H1 (cell line): ENCODE measurements at regions not wholly inside any gene's neighbourhood (a gene's known extent, or its start where the extent isn't known, plus 50 kb on each side); places are given as distances from the start of the nearest gene placed in this dataset.

Source experiments
- ASH2L ChIP-seq: fragments of 200-600, 300-600 bp; sonication (generic); IDR thresholded peaks from one replicate; pipeline ENCODE4 v1.7.1; 2017; ENCODE audit warnings: low read length
- CHD1 ChIP-seq: IDR thresholded peaks from 2 replicates; pipeline ENCODE4 v1.6.1; 2012; ENCODE audit warnings: low read depth, low read length, improper control_type of control experiment
- CTCF ChIP-seq, 3 experiments: IDR thresholded peaks; 1 replicate in 2 of 3; 2 replicates in 1 of 3; pipeline versions ENCODE4 v1.5.1 to v1.6.1; 2011; ENCODE audit warnings: low read length in 3 of 3, mild to moderate bottlenecking in 3 of 3, inconsistent platforms in 2 of 3, low read depth in 1 of 3, moderate library complexity in 1 of 3; ENCODE audit not compliant: insufficient read depth in 1 of 3; ENCODE audit errors: control extremely low read depth in 1 of 3
- EGR1 ChIP-seq: IDR thresholded peaks from 2 replicates; pipeline ENCODE4 v1.6.1; 2011; ENCODE audit warnings: low read depth, low read length, borderline replicate concordance
- EZH2 ChIP-seq: fragments of 200-600 bp; sonication (generic); IDR thresholded peaks from 2 replicates; pipeline ENCODE4 v1.7.1; 2012; ENCODE audit warnings: low read depth, mild to moderate bottlenecking, moderate library complexity, low read length, inconsistent platforms; ENCODE audit not compliant: severe bottlenecking
- HDAC6 ChIP-seq: IDR thresholded peaks from one replicate; pipeline ENCODE4 v1.7.1; 2012; ENCODE audit warnings: low read depth, mild to moderate bottlenecking, inconsistent platforms, low read length, moderate library complexity
- MAX ChIP-seq: IDR thresholded peaks from 2 replicates; pipeline ENCODE4 v1.6.1; 2012; ENCODE audit warnings: inconsistent platforms
- POLR2AphosphoS5 ChIP-seq: IDR thresholded peaks from 2 replicates; pipeline ENCODE4 v1.6.1; 2011; ENCODE audit warnings: low read depth, low read length
- POU5F1 ChIP-seq: IDR thresholded peaks from 2 replicates; pipeline ENCODE4 v1.6.1; 2011; ENCODE audit warnings: low read depth, mild to moderate bottlenecking, low read length, moderate library complexity
- RAD21 ChIP-seq, 2 experiments: IDR thresholded peaks in 1 of 2; conservative IDR thresholded peaks in 1 of 2; 2 replicates each; pipeline ENCODE4 v1.6.1; 2011; ENCODE audit warnings: low read depth in 2 of 2, low read length in 2 of 2, improper control_type of control experiment in 1 of 2, inconsistent platforms in 1 of 2, mild to moderate bottlenecking in 1 of 2, moderate library complexity in 1 of 2
- TAF1 ChIP-seq: IDR thresholded peaks from 2 replicates; pipeline ENCODE4 v1.6.1; 2011; ENCODE audit warnings: mild to moderate bottlenecking, low read depth, low read length
- TBP ChIP-seq: IDR thresholded peaks from 2 replicates; pipeline ENCODE4 v1.6.1; 2011; ENCODE audit warnings: low read depth, low read length, improper control_type of control experiment
- USF2 ChIP-seq: IDR thresholded peaks from 2 replicates; pipeline ENCODE4 v1.6.1; 2011; ENCODE audit warnings: low read length, improper control_type of control experiment

GRCh38 chr22:22946131-22946530, 58.5 kb downstream of the IGLL5 start:
- no peak for TF ChIP-seq RAD21 (IDR thresholded peaks at IDR 0.05 in 1 of 2, conservative IDR thresholded peaks at IDR 0.05 in 1 of 2; ENCODE audit: low read depth in 2 of 2, low read length in 2 of 2)
- TF ChIP-seq CTCF (IDR thresholded peaks at IDR 0.05; ENCODE audit: control extremely low read depth in 1 of 3, insufficient read depth in 1 of 3, low read depth in 1 of 3, low read length in 3 of 3) = no peak
- TF ChIP-seq CHD1 = no peak
- no peak for TF ChIP-seq HDAC6
- TF ChIP-seq MAX = no peak
- TF ChIP-seq POU5F1 = no peak
- no peak for TF ChIP-seq ASH2L
- no peak for TF ChIP-seq TAF1
- TF ChIP-seq USF2 = no peak
- no peak for TF ChIP-seq EGR1
- TF ChIP-seq TBP = no peak
- TF ChIP-seq POLR2AphosphoS5 = no peak
- no peak for TF ChIP-seq EZH2
